Upper lobe of left lung (tissue), 4 donors: ENCODE measurements at regions not wholly inside any gene's neighbourhood (a gene's known extent, or its start where the extent isn't known, plus 50 kb on each side); places are given as distances from the start of the nearest gene placed in this dataset.

Source experiments
- CTCF ChIP-seq, 6 experiments: fragments of 450-650 bp in 4 of 6; fragments of 200-600 bp in 2 of 6; sonication (generic) in 2 of 6; IDR thresholded peaks; one replicate each; pipeline ENCODE4 v1.5.1; 2016 to 2019; ENCODE audit warnings: antibody characterized with exemption in 6 of 6
- EP300 ChIP-seq, 4 donors: sonication (generic); formaldehyde crosslinking; IDR thresholded peaks; one replicate each; pipeline ENCODE4 v1.5.1; 2017; ENCODE audit warnings: antibody characterized with exemption in 4 of 4, control low read depth in 2 of 4
- POLR2A ChIP-seq, 4 donors: fragments of 450-650 bp; IDR thresholded peaks; one replicate each; pipeline ENCODE4 v1.5.1; 2016 to 2017; ENCODE audit warnings: antibody characterized with exemption in 4 of 4, mild to moderate bottlenecking in 2 of 4
- POLR2AphosphoS5 ChIP-seq, 2 donors: sonication (generic); formaldehyde crosslinking; IDR thresholded peaks; one replicate each; pipeline ENCODE4 v1.5.1; 2017; ENCODE audit warnings: antibody characterized with exemption in 2 of 2

DNA sequence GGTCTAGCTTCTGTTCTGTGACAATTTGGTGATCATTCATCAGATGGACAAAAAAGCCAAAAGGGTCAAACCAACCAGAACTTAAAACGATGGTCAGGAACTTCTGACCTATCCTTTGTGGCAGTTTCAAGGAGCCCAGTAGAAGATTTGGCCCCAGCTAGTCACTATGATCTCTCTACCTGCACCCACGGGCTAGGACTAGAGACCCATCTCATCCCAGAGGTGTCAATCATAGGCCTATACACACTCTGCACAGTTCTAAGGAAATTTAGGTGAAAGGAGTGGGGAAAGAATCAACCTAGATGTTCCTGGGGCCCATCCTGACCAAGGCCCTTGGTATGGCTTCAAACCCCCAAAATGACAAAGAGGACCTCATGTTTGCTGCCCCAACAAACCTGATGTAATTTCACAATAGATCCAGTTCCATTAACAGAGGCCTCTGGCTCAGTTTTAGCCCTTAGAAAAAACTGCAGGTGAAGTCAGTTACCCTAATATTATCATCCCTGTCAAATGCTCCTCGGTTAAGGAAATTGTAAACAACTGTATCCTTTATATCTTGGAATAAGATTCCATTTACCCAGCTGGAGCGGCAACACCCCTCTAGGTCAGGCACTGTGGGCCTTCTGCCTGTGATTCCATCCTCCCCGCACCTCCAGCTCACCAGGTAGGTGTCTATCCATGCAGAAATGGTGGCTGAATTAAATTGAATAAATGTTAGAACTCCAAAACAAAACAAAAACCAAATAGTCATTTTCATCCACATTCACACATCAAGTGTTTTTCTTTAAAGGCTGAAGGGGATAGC is 138.7 kb downstream of the ENC1 start:
- TF ChIP-seq CTCF (IDR thresholded peaks at IDR 0.05) = no peak
- no peak for TF ChIP-seq POLR2A (IDR thresholded peaks at IDR 0.05)
- TF ChIP-seq EP300 (IDR thresholded peaks at IDR 0.05) = no peak
- TF ChIP-seq POLR2AphosphoS5 (IDR thresholded peaks at IDR 0.05) = no peak
